ENCODE measurements at regions not wholly inside any gene's neighbourhood (a gene's known extent, or its start where the extent isn't known, plus 50 kb on each side); places are given as distances from the start of the nearest gene placed in this dataset.
"Not testable (repeated sequence)": the region's sequence is repeated elsewhere in the genome, so short reads cannot be mapped to it uniquely, and the experiment has no call there.

- H3K27me3 Mint-ChIP-seq; CTCF ChIA-PET (ENCODE audit: partially characterized antibody); H3K36me3 Mint-ChIP-seq; H3K4me3 ChIP-seq (ENCODE audit: low read length in 2 of 2); H3K36me3 ChIP-seq (ENCODE audit: insufficient read depth, low read length); H3K4me3 Mint-ChIP-seq; H3K27me3 ChIP-seq (ENCODE audit: insufficient read depth, low read length); H3K27ac Mint-ChIP-seq; intact Hi-C loops (cut with micrococcal nuclease); POLR2A ChIA-PET (ENCODE audit: partially characterized antibody); H3K9me3 ChIP-seq (ENCODE audit: control insufficient read depth in 1 of 2, low read length in 2 of 2); H3K27ac ChIP-seq (ENCODE audit: low read depth, low read length); H3K4me1 ChIP-seq (ENCODE audit: insufficient read depth, low read length); H3K4me1 Mint-ChIP-seq; DNase-seq: not testable (repeated sequence)
- peaks cover 0 to 29% (median 14%) of the 10 kb centered on the region in 8 donors for H3K9me3 Mint-ChIP-seq
Observed at GRCh38 chr15:47108800-47109199, 608.5 kb upstream of the SEMA6D start.

GRCh38 chr15:47116698-47117097 is 600.6 kb upstream of the SEMA6D start:
- H3K4me1 Mint-ChIP-seq: no peaks in the 10 kb centered on the region
- no peaks in the 10 kb centered on the region for H3K27me3 Mint-ChIP-seq
- peaks cover 0 to 13% (median 5%) of the 10 kb centered on the region in 8 donors for H3K9me3 Mint-ChIP-seq
- Histone ChIP-seq H3K4me3 (ENCODE audit: low read length in 2 of 2) (no peak overlapping the region), H3K27ac (ENCODE audit: low read depth, low read length) (no peak overlapping the region), H3K27me3 (ENCODE audit: insufficient read depth, low read length) (no peaks in the 10 kb centered on the region), H3K36me3 (ENCODE audit: insufficient read depth, low read length) (no peaks in the 10 kb centered on the region), H3K9me3 (ENCODE audit: control insufficient read depth in 1 of 2, low read length in 2 of 2) (peaks cover 0 to 3% of the 10 kb centered on the region in 2 donors), H3K4me1 (ENCODE audit: insufficient read depth, low read length) (no peaks in the 10 kb centered on the region)
- intact Hi-C loops (cut with micrococcal nuclease): no loop called here
- CTCF ChIA-PET (ENCODE audit: partially characterized antibody): no interaction called here
- POLR2A ChIA-PET (ENCODE audit: partially characterized antibody): no interaction called here
- no peaks in the 10 kb centered on the region for H3K36me3 Mint-ChIP-seq
- H3K27ac Mint-ChIP-seq: no peak overlapping the region
- no peak overlapping the region for H3K4me3 Mint-ChIP-seq
- DNase-seq: no peak

GRCh38 chr15:47119349-47119748 is 598.0 kb upstream of the SEMA6D start:
- peaks cover 0 to 12% (median 6%) of the 10 kb centered on the region in 8 donors for H3K9me3 Mint-ChIP-seq
- CTCF ChIA-PET (ENCODE audit: partially characterized antibody): no interaction called here
- Histone ChIP-seq H3K27ac (ENCODE audit: low read depth, low read length) (no peak overlapping the region), H3K27me3 (ENCODE audit: insufficient read depth, low read length) (no peaks in the 10 kb centered on the region), H3K4me3 (ENCODE audit: low read length in 2 of 2) (no peak overlapping the region), H3K9me3 (ENCODE audit: control insufficient read depth in 1 of 2, low read length in 2 of 2) (peaks cover 0 to 3% of the 10 kb centered on the region in 2 donors), H3K4me1 (ENCODE audit: insufficient read depth, low read length) (no peaks in the 10 kb centered on the region), H3K36me3 (ENCODE audit: insufficient read depth, low read length) (no peaks in the 10 kb centered on the region)
- no peaks in the 10 kb centered on the region for H3K27me3 Mint-ChIP-seq
- no peak overlapping the region for H3K4me3 Mint-ChIP-seq
- POLR2A ChIA-PET (ENCODE audit: partially characterized antibody): no interaction called here
- DNase-seq: no peak
- H3K4me1 Mint-ChIP-seq: no peaks in the 10 kb centered on the region
- intact Hi-C loops (cut with micrococcal nuclease): no loop called here
- H3K36me3 Mint-ChIP-seq: no peaks in the 10 kb centered on the region
- no peak overlapping the region for H3K27ac Mint-ChIP-seq

- Mint-ChIP-seq H3K4me3 (no peak overlapping the region), H3K4me1 (no peaks in the 10 kb centered on the region), H3K27ac (no peak overlapping the region), H3K36me3 (no peaks in the 10 kb centered on the region), H3K9me3 (peaks cover 6 to 37% (median 10%) of the 10 kb centered on the region in 8 donors), H3K27me3 (no peaks in the 10 kb centered on the region)
- no peaks in the 10 kb centered on the region for H3K4me1 ChIP-seq (ENCODE audit: insufficient read depth, low read length)
- H3K9me3 ChIP-seq (ENCODE audit: control insufficient read depth in 1 of 2, low read length in 2 of 2): no peaks in the 10 kb centered on the region
- ChIA-PET CTCF (ENCODE audit: partially characterized antibody) (no interaction called here), POLR2A (ENCODE audit: partially characterized antibody) (no interaction called here)
- no peaks in the 10 kb centered on the region for H3K36me3 ChIP-seq (ENCODE audit: insufficient read depth, low read length)
- H3K27me3 ChIP-seq (ENCODE audit: insufficient read depth, low read length): no peaks in the 10 kb centered on the region
- H3K27ac ChIP-seq (ENCODE audit: low read depth, low read length): no peak overlapping the region
- DNase-seq: no peak
- intact Hi-C loops (cut with micrococcal nuclease): no loop called here
- no peak overlapping the region for H3K4me3 ChIP-seq (ENCODE audit: low read length in 2 of 2)
Observed at GRCh38 chr15:47124430-47125102, 592.7 kb upstream of the SEMA6D start.

GRCh38 chr15:47129033-47129432 is 588.3 kb upstream of the SEMA6D start:
- no peaks in the 10 kb centered on the region for H3K9me3 ChIP-seq (ENCODE audit: control insufficient read depth in 1 of 2, low read length in 2 of 2)
- POLR2A ChIA-PET (ENCODE audit: partially characterized antibody): no interaction called here
- Mint-ChIP-seq H3K27me3 (no peaks in the 10 kb centered on the region), H3K9me3 (peaks cover 6 to 41% (median 16%) of the 10 kb centered on the region in 8 donors), H3K27ac (no peak overlapping the region), H3K36me3 (no peaks in the 10 kb centered on the region), H3K4me3 (no peak overlapping the region), H3K4me1 (no peaks in the 10 kb centered on the region)
- intact Hi-C loops (cut with micrococcal nuclease): no loop called here
- no peak overlapping the region for H3K27ac ChIP-seq (ENCODE audit: low read depth, low read length)
- H3K4me3 ChIP-seq (ENCODE audit: low read length in 2 of 2): no peak overlapping the region
- CTCF ChIA-PET (ENCODE audit: partially characterized antibody): no interaction called here
- DNase-seq: no peak
- H3K4me1 ChIP-seq (ENCODE audit: insufficient read depth, low read length): no peaks in the 10 kb centered on the region
- no peaks in the 10 kb centered on the region for H3K36me3 ChIP-seq (ENCODE audit: insufficient read depth, low read length)
- no peaks in the 10 kb centered on the region for H3K27me3 ChIP-seq (ENCODE audit: insufficient read depth, low read length)

GRCh38 chr15:47131450-47131849 is 585.9 kb upstream of the SEMA6D start:
- POLR2A ChIA-PET (ENCODE audit: partially characterized antibody); intact Hi-C loops (cut with micrococcal nuclease); H3K4me3 Mint-ChIP-seq; DNase-seq; H3K9me3 ChIP-seq (ENCODE audit: control insufficient read depth in 1 of 2, low read length in 2 of 2); H3K27me3 Mint-ChIP-seq; H3K27me3 ChIP-seq (ENCODE audit: insufficient read depth, low read length); CTCF ChIA-PET (ENCODE audit: partially characterized antibody); H3K4me1 ChIP-seq (ENCODE audit: insufficient read depth, low read length); H3K4me3 ChIP-seq (ENCODE audit: low read length in 2 of 2); H3K4me1 Mint-ChIP-seq; H3K27ac ChIP-seq (ENCODE audit: low read depth, low read length); H3K36me3 ChIP-seq (ENCODE audit: insufficient read depth, low read length); H3K27ac Mint-ChIP-seq; H3K36me3 Mint-ChIP-seq: not testable (repeated sequence)
- peaks cover 5 to 38% (median 14%) of the 10 kb centered on the region in 8 donors for H3K9me3 Mint-ChIP-seq

- Mint-ChIP-seq H3K9me3 (peaks cover 0 to 11% (median 8%) of the 10 kb centered on the region in 8 donors), H3K27ac (no peak overlapping the region), H3K36me3 (no peaks in the 10 kb centered on the region), H3K4me1 (no peaks in the 10 kb centered on the region), H3K27me3 (no peaks in the 10 kb centered on the region), H3K4me3 (no peak overlapping the region)
- Histone ChIP-seq H3K9me3 (ENCODE audit: control insufficient read depth in 1 of 2, low read length in 2 of 2) (no peaks in the 10 kb centered on the region), H3K4me3 (ENCODE audit: low read length in 2 of 2) (no peak overlapping the region), H3K27ac (ENCODE audit: low read depth, low read length) (no peak overlapping the region), H3K27me3 (ENCODE audit: insufficient read depth, low read length) (no peaks in the 10 kb centered on the region), H3K36me3 (ENCODE audit: insufficient read depth, low read length) (no peaks in the 10 kb centered on the region), H3K4me1 (ENCODE audit: insufficient read depth, low read length) (no peaks in the 10 kb centered on the region)
- CTCF ChIA-PET (ENCODE audit: partially characterized antibody): no interaction called here
- no peak for DNase-seq
- POLR2A ChIA-PET (ENCODE audit: partially characterized antibody): no interaction called here
- intact Hi-C loops (cut with micrococcal nuclease): no loop called here
Observed at GRCh38 chr15:47135267-47135666, 582.0 kb upstream of the SEMA6D start.

DNA sequence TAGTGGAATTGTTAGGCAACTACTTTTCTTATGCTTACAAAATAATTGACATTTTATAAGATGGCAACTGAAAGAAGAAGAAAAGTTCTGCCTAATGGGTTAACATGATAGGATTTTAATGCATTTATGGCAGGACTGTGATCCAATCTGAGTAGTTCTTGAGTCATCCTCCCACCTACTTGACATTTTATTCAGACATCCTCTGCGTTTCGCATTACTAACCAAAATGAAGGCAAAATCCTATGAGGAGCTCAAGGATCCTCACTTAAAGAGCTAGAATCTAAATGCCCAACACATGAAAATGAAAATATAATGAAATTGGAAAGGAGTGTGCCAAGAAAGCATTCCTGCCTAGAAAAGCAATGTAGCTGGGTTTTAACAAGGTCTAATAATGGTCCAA is 581.1 kb upstream of the SEMA6D start:
- H3K27me3 ChIP-seq (ENCODE audit: insufficient read depth, low read length): no peaks in the 10 kb centered on the region
- no peaks in the 10 kb centered on the region for H3K4me1 Mint-ChIP-seq
- ChIA-PET CTCF (ENCODE audit: partially characterized antibody) (no interaction called here), POLR2A (ENCODE audit: partially characterized antibody) (no interaction called here)
- H3K27ac ChIP-seq (ENCODE audit: low read depth, low read length): no peak overlapping the region
- no peaks in the 10 kb centered on the region for H3K4me1 ChIP-seq (ENCODE audit: insufficient read depth, low read length)
- H3K27me3 Mint-ChIP-seq: no peaks in the 10 kb centered on the region
- H3K36me3 ChIP-seq (ENCODE audit: insufficient read depth, low read length): no peaks in the 10 kb centered on the region
- H3K27ac Mint-ChIP-seq: no peak overlapping the region
- DNase-seq: no peak
- H3K4me3 Mint-ChIP-seq: no peak overlapping the region
- H3K4me3 ChIP-seq (ENCODE audit: low read length in 2 of 2): no peak overlapping the region
- H3K9me3 Mint-ChIP-seq: peaks cover 0 to 4% (median 0%) of the 10 kb centered on the region in 8 donors
- H3K9me3 ChIP-seq (ENCODE audit: control insufficient read depth in 1 of 2, low read length in 2 of 2): no peaks in the 10 kb centered on the region
- intact Hi-C loops (cut with micrococcal nuclease): no loop called here
- H3K36me3 Mint-ChIP-seq: no peaks in the 10 kb centered on the region
